BE2C (cell line): ENCODE measurements at regions not wholly inside any gene's neighbourhood (a gene's known extent, or its start where the extent isn't known, plus 50 kb on each side); places are given as distances from the start of the nearest gene placed in this dataset.

ENCODE experiments used
- DNase-seq: peaks from one replicate; pipeline ENCODE4 v3.0.0-alpha.2; 2020
- H3K27me3 ChIP-seq: fragments of 250-450 bp; sonication (Bioruptor Pico); 2 replicates; pipeline ENCODE4 v1.5.1; 2020; ENCODE audit warnings: mild to moderate bottlenecking
- H3K36me3 ChIP-seq: fragments of 250-450 bp; sonication (Bioruptor Pico); 2 replicates; pipeline ENCODE4 v1.5.1; 2020; ENCODE audit warnings: mild to moderate bottlenecking
- H3K4me1 ChIP-seq: fragments of 250-450 bp; sonication (Bioruptor Pico); 2 replicates; pipeline ENCODE4 v1.5.1; 2020
- H3K4me3 ChIP-seq: 2 replicates; pipeline ENCODE4 v1.5.1; 2011; ENCODE audit warnings: low read depth, low read length
- H3K9me3 ChIP-seq: fragments of 250-450 bp; sonication (Bioruptor Pico); 2 replicates; pipeline ENCODE4 v1.5.1; 2020
- CTCF ChIP-seq: IDR thresholded peaks from 2 replicates; pipeline ENCODE4 v1.5.1; 2012; ENCODE audit warnings: mild to moderate bottlenecking, low read depth, low read length

- no peak for DNase-seq
- Histone ChIP-seq H3K4me3 (no peak overlapping the region), H3K9me3 (no peaks in the 10 kb centered on the region), H3K27me3 (no peaks in the 10 kb centered on the region), H3K36me3 (no peaks in the 10 kb centered on the region), H3K4me1 (no peaks in the 10 kb centered on the region)
- no peak for TF ChIP-seq CTCF
Measured at GRCh38 chr7:131211500-131211899, 116.2 kb upstream of the MKLN1 start.

GRCh38 chr7:131212114-131212513 is 115.6 kb upstream of the MKLN1 start:
- H3K4me1 ChIP-seq, result no peaks in the 10 kb centered on the region
- TF ChIP-seq CTCF, result no peak

GRCh38 chr7:131218727-131219128 is 108.9 kb upstream of the MKLN1 start:
- TF ChIP-seq CTCF, result no peak
- H3K4me3 ChIP-seq, result no peak overlapping the region
- no peaks in the 10 kb centered on the region for H3K36me3 ChIP-seq
- no peak for DNase-seq
- H3K9me3 ChIP-seq, result no peaks in the 10 kb centered on the region
- H3K27me3 ChIP-seq, result no peaks in the 10 kb centered on the region
- H3K4me1 ChIP-seq, result no peaks in the 10 kb centered on the region

More at GRCh38 chr7:131212114-131212513, 115.6 kb upstream of the MKLN1 start:
- Histone ChIP-seq H3K27me3 (no peaks in the 10 kb centered on the region), H3K4me3 (no peak overlapping the region), H3K36me3 (no peaks in the 10 kb centered on the region), H3K9me3 (no peaks in the 10 kb centered on the region)
- no peak for DNase-seq

GRCh38 chr7:131219312-131220041 is 108.2 kb upstream of the MKLN1 start:
- Histone ChIP-seq H3K9me3 (no peaks in the 10 kb centered on the region), H3K4me1 (no peaks in the 10 kb centered on the region), H3K36me3 (no peaks in the 10 kb centered on the region), H3K27me3 (no peaks in the 10 kb centered on the region), H3K4me3 (no peak overlapping the region)
- no peak for DNase-seq
- no peak for TF ChIP-seq CTCF

- no peaks in the 10 kb centered on the region for H3K9me3 ChIP-seq
- H3K4me3 ChIP-seq, result no peak overlapping the region
- no peak for DNase-seq
- no peaks in the 10 kb centered on the region for H3K27me3 ChIP-seq
- TF ChIP-seq CTCF, result no peak
- no peaks in the 10 kb centered on the region for H3K4me1 ChIP-seq
- H3K36me3 ChIP-seq, result no peaks in the 10 kb centered on the region
Measured at GRCh38 chr7:131221061-131221460, 106.6 kb upstream of the MKLN1 start.

GRCh38 chr7:131222171-131222570 is 105.5 kb upstream of the MKLN1 start:
- Histone ChIP-seq H3K27me3 (no peaks in the 10 kb centered on the region), H3K4me3 (no peak overlapping the region), H3K9me3 (no peaks in the 10 kb centered on the region), H3K4me1 (no peaks in the 10 kb centered on the region), H3K36me3 (no peaks in the 10 kb centered on the region)
- DNase-seq, result no peak
- TF ChIP-seq CTCF, result peak; percentile 7; the same call in 1 of the 2 replicates
